Glomerular visceral epithelial cell (primary cell): ENCODE measurements at regions not wholly inside any gene's neighbourhood (a gene's known extent, or its start where the extent isn't known, plus 50 kb on each side); places are given as distances from the start of the nearest gene placed in this dataset.
A peak's percentile ranks its signal among the peaks of the same experiment; 100 is the strongest.

Source experiments
- DNase-seq: peaks from one replicate; pipeline ENCODE4 v3.0.0-alpha.2; 2016; ENCODE audit errors: extremely low spot score

DNA sequence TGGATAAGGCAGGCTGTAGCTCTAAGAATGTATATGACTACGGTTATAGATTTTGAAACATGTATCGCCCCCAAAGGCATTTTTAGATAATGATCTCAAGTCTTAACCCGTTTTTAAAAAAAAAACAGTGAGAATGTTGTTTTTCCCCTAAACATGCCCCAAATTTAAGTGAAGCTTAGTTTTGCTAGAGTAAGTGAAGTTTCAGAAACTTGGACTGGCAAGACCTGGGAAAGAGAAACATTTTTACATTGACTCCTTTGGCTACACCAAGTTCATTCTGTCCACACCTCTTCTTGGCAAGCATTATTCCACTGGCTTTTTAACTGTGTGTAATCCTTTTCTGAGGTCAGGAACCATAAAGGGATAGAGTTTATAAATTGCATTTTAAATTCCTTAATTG, 216.7 kb upstream of the CELF2 start:
- no peak for DNase-seq

DNA sequence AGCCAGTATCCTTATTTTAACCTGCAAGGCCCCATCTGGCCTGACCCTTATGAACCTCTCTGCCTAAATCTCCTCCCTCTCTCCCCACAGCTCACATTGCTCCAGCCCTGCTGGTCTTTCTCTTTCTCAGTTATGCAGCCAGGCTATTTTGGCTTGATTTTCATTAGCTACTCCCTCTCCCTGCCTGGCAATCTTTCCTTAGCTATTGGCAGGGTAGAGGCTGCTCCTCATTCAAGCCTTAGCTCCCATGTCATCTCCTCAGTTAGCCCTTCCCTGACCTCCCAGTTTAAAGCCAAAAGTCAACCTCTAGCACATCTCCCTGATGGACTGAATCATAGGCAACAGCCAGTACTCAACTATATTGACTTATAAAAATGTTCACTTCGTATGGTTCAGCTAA, 214.4 kb upstream of the CELF2 start:
- DNase-seq, result no peak

DNA sequence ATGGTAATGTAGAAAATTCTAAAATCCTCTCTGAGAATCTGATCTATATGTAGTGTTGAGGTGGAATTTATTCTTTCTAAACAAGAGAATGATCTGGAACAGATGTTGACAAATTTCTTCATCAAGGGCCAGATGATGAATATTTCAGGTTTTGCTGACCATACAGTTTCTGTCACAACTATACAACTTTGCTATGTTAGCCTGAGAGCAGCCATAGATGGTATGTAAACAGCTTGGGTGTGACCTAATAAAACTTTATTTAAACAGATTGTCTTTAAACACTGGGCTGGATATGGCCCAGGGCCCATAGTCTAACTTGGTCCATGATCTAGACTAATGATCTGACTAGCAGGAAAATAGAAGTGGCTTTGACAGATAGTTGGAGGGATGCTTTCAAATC, 213.6 kb upstream of the CELF2 start:
- DNase-seq, result no peak

DNA sequence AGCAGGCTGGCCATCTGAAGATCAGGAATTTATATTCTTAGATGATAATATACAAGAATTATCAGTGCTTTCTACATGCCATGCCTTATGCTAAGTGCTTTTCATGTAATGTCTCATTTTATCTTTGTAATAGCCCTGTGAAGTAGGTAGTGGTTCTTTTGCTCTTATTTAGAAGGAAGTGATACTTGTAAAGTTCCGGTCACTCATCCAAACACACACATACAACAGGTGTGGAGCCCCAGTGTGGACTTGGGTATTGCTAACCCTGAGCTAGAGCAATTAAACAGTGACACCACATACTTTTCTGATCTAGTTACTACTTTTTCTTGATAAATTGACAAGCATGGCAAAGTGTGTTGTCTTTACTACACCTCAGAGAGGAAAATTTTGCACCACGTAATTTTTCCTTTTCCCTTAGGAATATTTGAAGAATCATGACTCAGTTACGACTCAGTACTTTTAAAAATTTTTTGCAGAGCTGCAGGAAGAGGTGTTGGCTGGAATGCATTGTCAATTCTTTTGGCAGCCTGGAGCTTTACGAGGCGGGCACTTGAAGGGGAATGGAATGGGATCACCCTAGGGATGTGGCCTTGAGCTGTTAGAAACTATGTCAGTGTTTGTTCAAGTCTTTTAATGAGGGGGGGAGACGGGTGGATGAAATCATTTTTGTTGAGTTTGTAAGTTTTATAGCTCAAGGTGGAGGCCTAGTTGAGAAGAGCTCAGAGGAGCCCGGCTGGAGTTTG, 212.5 kb upstream of the CELF2 start:
- DNase-seq, result peak; percentile 23

DNA sequence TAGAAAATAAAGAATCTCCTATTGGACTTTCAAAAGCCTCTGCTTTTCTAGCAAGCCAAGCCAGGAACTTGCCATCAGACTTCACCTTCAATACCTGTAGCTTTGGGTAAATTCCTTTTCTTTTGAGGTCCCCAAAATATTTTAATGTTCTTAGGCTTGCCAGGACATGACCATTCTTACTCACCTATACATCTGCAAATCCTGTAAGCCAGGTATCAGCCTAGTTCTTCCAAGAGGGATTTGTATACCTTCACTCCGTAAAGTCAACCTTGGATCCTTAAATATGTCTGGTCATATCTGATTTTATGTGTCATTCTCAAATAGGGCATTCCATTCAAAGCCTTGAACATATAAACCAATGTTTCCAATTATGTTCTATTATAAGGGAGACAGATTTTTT, 210.6 kb upstream of the CELF2 start:
- DNase-seq, result no peak

DNA sequence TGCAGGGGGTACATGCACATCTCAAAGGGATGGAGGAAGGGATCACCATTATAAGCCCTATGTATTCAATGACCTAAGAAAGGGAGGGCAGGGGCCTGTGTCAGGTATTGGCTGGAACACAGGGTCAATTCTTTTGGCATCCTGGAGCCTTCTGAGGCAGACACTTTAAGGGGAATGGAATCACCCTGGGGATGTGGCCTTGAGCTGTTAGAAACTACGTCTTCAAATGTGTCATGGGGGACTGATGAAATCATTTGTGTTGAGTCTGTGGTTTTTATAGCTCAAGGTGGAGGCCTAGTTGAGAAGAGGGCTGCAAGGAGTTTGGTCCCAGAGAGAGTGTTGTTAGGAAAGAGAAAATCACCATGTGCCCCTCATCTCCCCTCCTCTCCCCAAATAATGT, 206.1 kb upstream of the CELF2 start:
- no peak for DNase-seq

DNA sequence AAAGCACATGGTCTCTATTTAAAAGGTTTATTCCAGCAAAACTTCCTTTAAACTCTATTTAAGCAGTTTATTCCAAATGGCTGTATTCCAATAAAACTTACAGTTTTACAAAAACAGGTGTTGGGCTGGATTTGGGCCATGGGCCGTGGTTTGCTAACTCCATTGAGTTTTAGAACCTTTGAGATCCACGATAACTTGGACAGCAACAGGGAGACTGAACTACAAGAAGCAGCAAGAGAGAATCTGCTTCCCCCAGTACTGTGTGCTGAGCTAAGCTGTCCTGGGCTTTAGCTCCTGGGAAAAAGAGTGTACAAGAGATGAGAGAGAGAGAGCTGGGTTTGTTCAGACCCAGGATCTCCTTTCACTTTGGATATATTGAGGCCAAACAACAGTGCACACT, 204.0 kb upstream of the CELF2 start:
- no peak for DNase-seq

DNA sequence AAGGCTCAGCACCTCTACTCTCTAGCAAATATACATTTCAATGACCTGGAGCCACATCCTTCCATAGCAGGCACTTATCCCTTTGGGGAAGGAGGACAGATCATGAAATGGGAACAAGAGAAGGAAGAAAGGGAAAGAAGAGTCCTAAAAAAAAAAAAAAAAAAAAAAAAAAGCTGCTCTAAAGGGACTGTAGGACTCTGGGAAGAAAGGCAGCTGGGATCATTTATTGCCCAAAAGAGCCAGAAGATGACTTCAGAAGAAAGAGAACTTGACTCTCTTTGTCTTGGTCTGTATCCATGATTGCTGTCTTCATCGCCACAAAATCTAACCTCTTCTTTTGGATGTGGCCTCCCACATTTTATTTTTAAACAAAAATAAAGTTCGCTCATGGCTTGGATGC, 203.6 kb upstream of the CELF2 start:
- DNase-seq, result no peak

DNA sequence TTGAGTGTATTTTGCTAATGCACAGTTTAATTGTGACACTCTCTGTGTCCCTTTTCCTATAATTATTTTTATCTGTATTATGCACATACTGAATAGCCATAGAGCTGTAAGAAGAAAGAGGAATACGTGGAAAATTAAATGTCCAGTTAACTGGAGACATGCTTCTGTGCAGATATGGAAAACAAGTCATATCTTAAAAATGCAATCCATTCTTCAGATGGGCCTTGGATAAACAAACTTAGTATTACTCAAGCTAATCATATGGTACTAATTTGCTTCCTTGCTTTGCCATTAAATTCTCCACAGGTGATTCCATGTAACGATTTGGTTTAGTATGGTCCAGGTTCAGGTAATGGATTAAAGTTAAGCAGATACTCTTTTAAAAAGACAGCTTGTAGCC, 201.2 kb upstream of the CELF2 start:
- DNase-seq, result no peak

DNA sequence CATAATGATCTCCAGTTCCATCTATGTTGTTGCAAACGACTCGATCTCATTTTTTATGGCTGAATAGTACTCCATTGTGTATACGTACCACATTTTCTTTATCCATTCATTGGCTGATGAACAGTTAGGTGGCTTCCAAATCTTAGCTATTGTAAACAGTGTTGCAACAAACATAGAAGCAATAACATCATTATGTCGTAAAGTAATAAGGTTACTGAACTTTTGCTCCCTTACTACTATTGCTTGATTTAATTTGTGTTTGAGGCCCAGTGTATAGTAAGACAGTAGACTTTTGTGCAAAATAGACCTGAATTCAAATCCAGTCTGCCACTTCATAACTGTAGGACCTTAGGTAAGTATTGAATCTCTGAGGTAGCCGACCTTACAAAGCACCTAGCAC, 200.1 kb upstream of the CELF2 start:
- no peak for DNase-seq

DNA sequence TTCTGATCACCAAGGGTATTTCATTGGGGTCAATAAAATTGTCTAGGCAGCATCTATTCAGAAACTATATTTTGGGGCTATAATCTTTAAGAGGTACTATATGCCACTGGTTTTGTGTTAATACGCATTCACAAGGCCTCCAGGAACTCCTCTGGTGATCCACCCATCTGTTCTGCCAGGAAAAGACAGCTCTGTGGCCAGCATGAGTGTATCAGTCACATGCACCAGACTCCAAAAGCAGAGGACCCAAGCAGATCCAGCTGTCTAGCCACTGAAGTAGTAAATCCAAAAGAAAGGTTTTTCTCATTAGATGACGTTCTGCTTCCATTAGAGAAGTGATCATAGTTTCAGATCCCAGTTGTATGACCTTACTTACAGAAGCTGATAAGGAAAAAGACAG, 199.6 kb upstream of the CELF2 start:
- DNase-seq, result no peak

DNA sequence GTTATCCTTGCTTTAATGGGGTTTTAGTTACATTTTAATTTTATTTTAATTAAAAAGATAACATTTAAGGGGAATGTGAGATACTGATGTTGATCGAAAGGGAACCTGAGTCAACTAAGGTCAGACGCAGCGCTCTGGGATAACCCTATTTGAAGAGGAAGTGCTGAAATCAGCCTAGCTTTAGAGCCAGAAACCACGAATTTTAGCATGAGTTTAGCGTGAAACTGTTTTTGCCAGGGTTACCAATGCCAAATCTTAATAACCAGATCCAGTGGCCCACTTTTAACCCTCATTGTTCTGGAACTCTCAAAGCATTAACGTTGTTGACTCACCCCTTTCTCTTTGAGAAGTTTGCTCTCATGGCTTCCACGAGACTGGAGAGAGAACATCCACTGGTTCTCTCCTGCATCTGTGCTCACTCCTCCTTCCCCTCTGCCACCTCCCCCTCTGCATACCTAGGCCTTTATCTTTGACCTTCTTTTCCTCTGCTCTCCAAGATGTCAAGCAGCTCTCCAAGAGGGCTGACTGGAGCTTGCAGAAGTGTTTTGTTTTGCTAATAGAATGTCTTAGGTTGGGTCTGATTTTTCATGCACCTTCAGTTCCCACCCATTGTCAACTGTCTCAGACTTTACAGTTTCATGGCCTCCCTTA, 198.3 kb upstream of the CELF2 start:
- DNase-seq, result no peak

DNA sequence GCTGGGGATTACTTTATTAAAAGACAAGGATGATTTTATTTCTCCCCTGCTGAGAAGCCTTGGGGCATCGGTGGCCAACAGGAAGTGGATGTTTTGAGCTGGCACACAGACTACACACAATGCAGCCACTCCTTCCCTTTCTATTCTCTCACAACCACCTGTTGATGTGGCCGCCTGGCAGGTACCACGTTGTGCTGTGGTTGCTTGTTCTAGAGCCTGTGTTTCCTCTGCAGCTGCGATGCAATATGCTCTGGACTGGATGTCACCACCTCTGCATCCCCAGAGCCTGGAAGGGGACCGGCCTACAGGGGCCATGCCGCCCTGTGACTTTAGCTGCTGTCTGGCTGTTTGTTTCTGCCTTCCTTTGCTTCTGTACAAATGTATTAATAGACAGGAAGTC, 195.7 kb upstream of the CELF2 start:
- DNase-seq, result no peak

DNA sequence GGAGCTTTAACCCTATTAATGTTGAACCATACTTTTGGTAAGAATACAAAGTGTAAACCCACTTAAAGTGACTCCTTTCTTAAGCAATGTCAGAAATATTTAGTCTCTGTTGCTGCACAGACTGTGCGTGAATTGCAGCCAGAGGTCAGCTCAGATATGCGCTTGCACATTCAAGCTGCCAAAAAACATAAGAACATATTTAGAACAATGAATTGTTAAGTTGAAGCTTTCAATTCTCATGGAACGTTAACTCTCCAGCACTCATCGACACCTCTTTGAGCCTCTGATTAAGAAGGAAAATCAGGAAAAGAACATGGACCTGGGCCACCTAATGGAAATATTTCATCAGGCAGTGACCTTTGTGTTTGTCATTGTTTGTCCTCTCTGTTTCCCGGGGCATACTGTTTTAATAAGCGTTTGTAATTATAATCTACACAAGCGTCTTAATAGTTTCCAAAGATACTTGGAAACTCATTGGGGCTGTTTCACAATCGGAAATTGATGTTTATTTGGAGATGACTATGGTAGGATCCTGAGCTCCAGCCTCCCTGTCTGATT, 193.0 kb upstream of the CELF2 start:
- DNase-seq, result no peak

DNA sequence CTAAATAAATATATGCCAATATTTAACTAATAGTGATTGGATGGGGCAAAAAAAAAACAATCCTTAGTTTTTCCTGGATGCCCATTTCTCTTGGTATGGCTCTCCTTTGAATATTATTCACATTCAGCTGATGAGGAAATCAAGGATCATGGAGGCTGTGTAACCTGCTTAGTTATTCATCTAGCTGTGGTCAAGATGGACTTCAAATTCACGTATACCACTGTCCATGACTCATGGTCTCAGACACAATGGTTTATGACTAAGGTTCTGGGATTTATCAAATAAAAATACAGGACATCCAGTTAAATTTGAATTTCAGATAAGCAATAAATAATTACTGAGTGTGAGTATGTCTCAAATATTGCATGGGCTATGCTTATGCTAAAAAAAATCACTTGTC, 191.5 kb upstream of the CELF2 start:
- peak; percentile 67 for DNase-seq

DNA sequence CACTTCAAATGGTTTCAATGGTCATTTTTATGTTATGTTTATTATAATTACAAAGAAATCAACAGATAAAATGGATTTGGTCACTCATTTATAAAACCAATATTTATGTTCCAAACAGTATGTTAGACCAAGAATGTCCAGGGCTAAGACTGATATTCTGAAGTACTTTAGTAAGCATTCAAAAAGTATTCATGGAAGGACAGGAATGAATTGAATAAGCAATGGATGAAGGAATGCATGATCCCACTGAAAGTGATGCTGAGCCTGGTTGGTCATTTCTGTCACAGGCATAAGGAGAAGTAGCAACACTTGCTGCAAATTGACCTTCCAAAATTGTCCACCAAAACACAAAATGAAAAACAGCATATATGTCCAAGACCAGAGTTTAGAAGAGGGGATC, 189.0 kb upstream of the CELF2 start:
- no peak for DNase-seq

DNA sequence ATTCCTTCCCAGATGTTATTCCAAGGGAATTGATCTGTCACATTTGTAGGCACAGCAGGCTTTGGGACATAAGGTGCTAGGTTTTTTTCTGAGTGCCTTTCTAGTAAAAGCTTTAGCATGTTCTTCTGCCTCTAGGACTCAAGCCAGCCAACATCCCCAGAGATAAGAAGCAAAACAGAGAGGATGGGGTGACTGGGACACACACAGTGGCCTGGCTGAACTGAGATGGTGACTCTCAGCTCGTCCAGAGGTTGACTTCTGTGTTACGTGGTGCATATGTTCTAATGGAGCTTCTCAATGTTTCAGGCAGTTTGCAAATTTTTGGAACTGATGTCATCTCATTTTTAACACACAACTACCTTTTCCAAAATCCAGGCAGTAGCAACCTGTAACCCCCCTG, 188.1 kb upstream of the CELF2 start:
- no peak for DNase-seq

DNA sequence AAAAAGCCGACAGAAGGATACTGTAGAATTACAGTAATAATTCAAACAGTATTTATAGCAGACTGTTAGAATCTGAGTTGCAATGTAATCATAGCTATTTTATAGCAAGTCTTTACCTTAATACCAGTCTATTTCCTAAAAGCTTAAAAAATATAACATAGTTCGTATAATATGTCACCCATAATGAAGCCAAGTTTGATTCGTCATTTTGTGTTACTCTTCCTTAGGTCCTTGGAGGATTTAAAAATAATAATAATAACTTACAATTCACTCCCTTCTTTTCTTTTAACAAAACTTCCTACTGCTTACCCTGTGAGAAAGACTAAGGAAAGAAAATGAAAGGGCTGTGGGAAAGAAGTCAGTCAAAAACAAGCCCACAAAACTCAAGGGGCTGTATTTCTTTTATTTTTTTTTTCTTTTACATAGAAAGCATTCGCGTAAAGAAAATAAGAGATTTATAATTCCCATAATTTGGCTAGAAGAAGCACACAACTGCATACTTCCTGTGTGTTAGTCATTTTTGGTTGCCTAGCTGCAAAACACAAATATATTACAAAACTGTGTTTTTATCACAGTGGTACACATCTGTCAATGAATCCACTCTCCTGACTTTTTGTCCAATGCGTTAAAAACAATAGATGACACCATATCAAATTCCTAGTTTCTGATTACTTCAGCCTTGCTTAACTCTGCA, 187.2 kb upstream of the CELF2 start:
- peak; percentile 47 for DNase-seq

DNA sequence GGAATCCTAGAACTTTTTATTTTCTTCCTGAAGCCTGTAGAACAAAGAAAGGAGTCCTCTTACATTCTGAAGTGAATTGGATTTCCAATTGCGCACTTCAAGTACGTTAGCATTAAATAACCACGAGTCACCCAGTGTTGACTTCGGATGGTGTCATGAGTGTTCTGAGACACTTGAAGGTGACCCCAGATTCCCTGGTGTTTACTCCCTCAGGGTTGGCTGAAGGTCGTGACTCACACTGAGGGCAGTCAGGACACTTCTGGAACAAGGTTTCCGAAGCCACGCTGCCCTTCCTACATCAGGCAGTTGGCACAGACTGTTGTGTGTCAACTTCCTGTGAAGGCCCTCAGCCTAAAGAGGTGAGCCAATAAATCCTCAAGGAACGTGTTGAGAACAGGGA, 186.6 kb upstream of the CELF2 start:
- peak; percentile 57 for DNase-seq

DNA sequence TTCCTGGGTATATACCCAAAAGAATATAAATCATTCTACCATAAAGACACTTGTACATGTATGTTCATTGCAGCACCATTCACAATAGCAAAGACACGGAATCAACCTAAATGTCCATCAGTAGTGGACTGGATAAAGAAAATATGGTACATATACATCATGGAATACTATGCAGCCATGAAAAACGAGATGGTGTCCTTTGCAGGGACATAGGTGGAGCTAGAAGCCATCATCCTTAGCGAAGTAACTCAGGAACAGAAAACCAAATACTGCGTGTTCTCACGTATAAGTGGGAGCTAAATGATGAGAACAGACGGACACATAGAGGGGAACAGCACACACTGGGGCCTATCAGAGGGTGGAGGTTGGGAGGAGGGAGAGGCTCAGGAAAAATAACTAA, 183.7 kb upstream of the CELF2 start:
- no peak for DNase-seq

DNA sequence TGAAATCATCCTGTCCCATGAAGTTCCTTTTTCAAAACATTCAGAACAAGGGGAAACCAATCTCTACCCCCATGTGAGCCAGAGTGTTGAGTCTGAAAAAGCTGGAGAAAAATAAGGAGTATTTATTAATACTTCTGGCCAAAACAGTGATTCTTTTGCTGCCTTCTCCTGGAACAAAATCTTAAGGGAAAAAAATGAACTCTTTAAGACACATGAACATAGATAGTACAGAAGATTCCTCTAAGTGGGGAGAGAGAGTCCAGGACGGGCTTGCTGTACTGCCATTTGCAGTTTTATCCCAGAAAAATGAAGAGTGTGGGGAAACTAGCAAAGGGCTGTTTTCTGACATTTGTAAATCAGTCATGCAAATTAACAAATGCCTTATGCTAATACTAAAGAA, 173.4 kb upstream of the CELF2 start:
- DNase-seq, result no peak

DNA sequence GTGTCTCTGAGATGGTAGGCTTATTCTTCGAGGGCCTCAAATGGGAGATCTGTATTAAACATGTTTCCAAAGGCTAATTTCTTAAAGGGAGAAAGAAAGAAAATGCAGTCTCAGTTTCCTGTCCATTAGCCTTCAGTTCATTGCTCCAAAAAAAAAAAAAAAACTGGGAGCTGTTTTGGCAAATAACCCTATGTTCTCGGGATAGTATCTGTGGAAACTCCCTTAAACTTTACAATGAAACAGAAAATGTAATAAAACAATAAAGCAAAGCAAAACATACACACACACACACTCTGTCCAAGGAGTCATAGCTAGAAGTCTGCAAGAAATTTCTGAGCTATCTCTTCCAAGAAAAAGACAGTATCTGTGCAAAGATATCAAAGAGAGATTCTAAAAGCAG, 172.5 kb upstream of the CELF2 start:
- DNase-seq, result no peak
